H1 (cell line): ENCODE measurements at regions not wholly inside any gene's neighbourhood (a gene's known extent, or its start where the extent isn't known, plus 50 kb on each side); places are given as distances from the start of the nearest gene placed in this dataset.

Experiments used
- CHD7 ChIP-seq: fragments of 300-600 bp; sonication (generic); IDR thresholded peaks from 2 replicates; pipeline ENCODE4 v1.7.1; 2012; ENCODE audit warnings: low read length, moderate library complexity, mild to moderate bottlenecking, inconsistent platforms; ENCODE audit not compliant: insufficient replicate concordance

- TF ChIP-seq CHD7, result no peak
These were observed 144.5 kb upstream of the BMPER start (continued) for GRCh38 chr7:33760834-33761233.
